GM12864 (cell line): ENCODE measurements at regions not wholly inside any gene's neighbourhood (a gene's known extent, or its start where the extent isn't known, plus 50 kb on each side); places are given as distances from the start of the nearest gene placed in this dataset.

Source experiments
- DNase-seq: peaks from one replicate; pipeline ENCODE4 v3.0.0-alpha.2; 2011; ENCODE audit warnings: low read depth
- H3K4me3 ChIP-seq: 2 replicates; pipeline ENCODE4 v1.5.1; 2011; ENCODE audit warnings: mild to moderate bottlenecking, low read depth, low read length, control low read depth
- TF ChIP-seq, protein P1 (sequence below): IDR thresholded peaks from 2 replicates; pipeline ENCODE4 v1.5.1; 2011; ENCODE audit warnings: low read depth, mild to moderate bottlenecking, moderate library complexity, low read length, control low read depth, inconsistent platforms; ENCODE audit errors: missing control alignments

GRCh38 chr2:67294218-67294617, 102.9 kb upstream of the ETAA1 start:
- no peak overlapping the region for H3K4me3 ChIP-seq
- DNase-seq, result no peak
- TF ChIP-seq, protein P1, sequence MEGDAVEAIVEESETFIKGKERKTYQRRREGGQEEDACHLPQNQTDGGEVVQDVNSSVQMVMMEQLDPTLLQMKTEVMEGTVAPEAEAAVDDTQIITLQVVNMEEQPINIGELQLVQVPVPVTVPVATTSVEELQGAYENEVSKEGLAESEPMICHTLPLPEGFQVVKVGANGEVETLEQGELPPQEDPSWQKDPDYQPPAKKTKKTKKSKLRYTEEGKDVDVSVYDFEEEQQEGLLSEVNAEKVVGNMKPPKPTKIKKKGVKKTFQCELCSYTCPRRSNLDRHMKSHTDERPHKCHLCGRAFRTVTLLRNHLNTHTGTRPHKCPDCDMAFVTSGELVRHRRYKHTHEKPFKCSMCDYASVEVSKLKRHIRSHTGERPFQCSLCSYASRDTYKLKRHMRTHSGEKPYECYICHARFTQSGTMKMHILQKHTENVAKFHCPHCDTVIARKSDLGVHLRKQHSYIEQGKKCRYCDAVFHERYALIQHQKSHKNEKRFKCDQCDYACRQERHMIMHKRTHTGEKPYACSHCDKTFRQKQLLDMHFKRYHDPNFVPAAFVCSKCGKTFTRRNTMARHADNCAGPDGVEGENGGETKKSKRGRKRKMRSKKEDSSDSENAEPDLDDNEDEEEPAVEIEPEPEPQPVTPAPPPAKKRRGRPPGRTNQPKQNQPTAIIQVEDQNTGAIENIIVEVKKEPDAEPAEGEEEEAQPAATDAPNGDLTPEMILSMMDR, result no peak

- TF ChIP-seq, protein P1, result no peak
- no peak for DNase-seq
- H3K4me3 ChIP-seq, result no peak overlapping the region
Measured at GRCh38 chr2:67295406-67295805, 101.7 kb upstream of the ETAA1 start.

DNA sequence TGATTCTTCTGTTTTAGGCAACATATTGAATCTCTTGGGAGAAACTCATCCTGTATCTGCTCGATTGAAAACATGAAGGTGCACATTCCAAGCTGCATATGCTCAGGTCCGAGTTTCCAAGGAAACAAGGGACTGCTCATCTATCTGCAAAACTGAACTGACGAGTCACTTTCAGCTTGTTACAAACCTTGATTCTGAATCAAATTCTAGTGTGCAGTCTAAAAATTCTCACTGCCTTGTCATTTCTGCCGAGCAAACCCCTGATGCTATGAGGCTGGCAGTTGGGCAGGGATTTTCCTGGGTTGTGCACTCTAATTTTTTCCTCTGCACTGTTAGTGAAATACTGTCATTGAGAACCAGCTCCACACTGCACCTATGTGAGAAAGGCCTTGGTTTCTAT, 101.3 kb upstream of the ETAA1 start:
- DNase-seq, result no peak
- H3K4me3 ChIP-seq, result no peak overlapping the region
- TF ChIP-seq, protein P1, result no peak

- TF ChIP-seq, protein P1, result no peak
- DNase-seq, result no peak
- no peak overlapping the region for H3K4me3 ChIP-seq
Measured at GRCh38 chr2:67304300-67304890, 92.7 kb upstream of the ETAA1 start.

DNA sequence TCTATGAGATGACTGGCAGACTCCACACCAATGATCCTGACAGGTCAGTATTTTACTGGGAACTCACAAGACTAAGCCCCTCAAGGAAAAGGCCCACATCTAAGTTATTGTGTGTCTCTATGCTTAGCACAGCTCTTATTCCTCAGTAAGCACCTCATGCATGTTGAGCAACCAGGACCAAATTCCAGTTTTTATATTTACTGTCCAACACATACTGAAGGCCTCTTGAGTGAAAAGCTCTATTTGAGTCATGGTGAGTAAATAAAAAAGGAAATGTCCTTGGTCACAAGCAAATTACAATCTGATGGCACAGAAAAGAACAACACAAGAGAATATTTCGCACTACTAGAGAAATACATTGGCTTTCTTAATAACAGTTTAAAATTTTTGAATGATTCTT, 87.9 kb upstream of the ETAA1 start:
- TF ChIP-seq, protein P1, result no peak
- no peak for DNase-seq

DNA sequence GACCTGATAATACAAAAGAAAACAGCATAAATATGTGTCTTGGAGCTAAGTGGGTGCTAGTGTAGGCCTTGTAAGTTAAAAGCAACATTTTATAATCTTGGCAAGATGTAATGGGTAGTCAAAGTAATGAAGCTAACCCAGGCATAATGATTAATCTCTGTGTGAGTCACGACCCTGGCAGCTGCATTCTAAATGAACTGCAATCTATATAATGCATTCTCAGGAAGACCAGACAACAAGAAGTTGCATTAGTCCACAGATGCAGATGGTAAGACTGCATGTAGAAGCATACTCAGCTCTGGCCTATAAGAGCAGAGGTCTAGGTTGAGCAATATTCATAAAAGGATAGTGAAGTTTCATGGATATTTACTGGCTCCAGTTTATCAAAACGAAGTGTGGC, 85.6 kb upstream of the ETAA1 start:
- no peak overlapping the region for H3K4me3 ChIP-seq
- TF ChIP-seq, protein P1, result no peak
- no peak for DNase-seq

More for the DNA sequence above, 87.9 kb upstream of the ETAA1 start:
- no peak overlapping the region for H3K4me3 ChIP-seq

- no peak overlapping the region for H3K4me3 ChIP-seq
- no peak for DNase-seq
- TF ChIP-seq, protein P1, result no peak
Measured at GRCh38 chr2:67312871-67313270, 84.3 kb upstream of the ETAA1 start.
